ENCODE measurements at regions not wholly inside any gene's neighbourhood (a gene's known extent, or its start where the extent isn't known, plus 50 kb on each side); places are given as distances from the start of the nearest gene placed in this dataset.

DNA sequence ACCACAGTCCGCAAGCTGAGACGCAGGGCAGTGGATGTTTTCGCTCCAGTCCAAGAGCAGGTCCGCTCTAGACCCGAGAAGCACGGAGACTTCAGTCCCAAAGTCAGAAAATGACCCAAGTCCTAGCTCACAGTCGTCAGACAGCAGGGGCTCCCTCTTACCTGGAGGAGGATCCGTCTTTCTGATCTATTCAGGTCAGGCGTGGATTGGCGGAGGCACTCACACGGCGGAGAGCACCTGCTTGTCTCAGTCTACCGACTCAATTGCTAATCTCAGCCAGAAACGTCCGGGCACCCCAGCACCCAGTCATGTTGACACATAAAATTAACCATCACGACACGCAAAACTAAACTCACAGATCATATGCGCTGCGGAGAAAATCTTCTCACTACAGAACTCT, 285.3 kb upstream of the CDH4 start:
- Mint-ChIP-seq H3K36me3 (ENCODE audit: unreplicated experiment) (no peaks in the 10 kb centered on the region), H3K27ac (ENCODE audit: unreplicated experiment) (no peak overlapping the region), H3K27me3 (ENCODE audit: unreplicated experiment) (no peaks in the 10 kb centered on the region), H3K4me1 (ENCODE audit: unreplicated experiment) (no peaks in the 10 kb centered on the region), H3K4me3 (ENCODE audit: unreplicated experiment) (no peak overlapping the region), H3K9me3 (ENCODE audit: unreplicated experiment) (peaks cover 5% of the 10 kb centered on the region)
- no peak for DNase-seq (ENCODE audit: extremely low spot score, unreplicated experiment)
- TF ChIP-seq, protein P1, sequence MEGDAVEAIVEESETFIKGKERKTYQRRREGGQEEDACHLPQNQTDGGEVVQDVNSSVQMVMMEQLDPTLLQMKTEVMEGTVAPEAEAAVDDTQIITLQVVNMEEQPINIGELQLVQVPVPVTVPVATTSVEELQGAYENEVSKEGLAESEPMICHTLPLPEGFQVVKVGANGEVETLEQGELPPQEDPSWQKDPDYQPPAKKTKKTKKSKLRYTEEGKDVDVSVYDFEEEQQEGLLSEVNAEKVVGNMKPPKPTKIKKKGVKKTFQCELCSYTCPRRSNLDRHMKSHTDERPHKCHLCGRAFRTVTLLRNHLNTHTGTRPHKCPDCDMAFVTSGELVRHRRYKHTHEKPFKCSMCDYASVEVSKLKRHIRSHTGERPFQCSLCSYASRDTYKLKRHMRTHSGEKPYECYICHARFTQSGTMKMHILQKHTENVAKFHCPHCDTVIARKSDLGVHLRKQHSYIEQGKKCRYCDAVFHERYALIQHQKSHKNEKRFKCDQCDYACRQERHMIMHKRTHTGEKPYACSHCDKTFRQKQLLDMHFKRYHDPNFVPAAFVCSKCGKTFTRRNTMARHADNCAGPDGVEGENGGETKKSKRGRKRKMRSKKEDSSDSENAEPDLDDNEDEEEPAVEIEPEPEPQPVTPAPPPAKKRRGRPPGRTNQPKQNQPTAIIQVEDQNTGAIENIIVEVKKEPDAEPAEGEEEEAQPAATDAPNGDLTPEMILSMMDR (IDR thresholded peaks at IDR 0.05): no peak

DNA sequence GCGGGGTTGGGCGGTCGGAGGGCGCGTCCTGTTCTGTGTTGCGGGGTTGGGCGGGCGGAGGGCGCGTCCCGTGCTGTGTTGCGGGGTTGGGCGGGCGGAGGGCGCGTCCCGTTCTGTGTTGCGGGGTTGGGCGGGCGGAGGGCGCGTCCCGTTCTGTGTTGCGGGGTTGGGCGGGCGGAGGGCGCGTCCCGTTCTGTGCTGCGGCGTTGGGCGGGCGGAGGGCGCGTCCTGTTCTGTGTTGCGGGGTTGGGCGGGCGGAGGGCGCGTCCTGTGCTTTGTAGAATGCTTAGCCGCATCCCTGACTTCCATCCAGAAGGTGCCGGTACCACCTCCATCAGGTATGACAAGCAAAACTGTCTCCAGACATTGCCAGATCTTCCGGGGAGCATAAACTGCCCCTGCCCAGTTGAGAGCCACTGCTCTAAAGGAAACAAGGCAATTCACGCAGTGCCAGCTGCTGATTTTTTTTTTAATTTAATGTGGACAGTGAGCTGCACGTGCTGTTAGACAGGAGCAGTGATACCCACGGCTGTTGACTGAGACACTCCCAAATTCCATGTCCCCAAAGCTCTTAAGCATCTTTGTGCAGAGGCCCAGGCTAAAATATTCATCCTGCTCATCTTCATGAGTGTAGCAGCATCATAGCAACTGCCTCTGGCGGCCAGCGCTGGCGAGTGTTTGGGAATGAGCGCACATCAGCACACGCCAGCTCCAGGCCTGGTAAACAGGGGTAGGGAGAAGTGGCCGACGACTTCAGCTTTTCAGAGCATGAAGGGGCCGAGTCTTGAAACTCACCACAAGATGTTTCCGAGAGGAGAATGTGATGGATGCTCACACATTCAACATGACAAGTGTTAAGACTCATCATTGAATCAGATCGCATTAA, 284.4 kb upstream of the CDH4 start:
- H3K4me3 Mint-ChIP-seq (ENCODE audit: unreplicated experiment): no peak overlapping the region
- no peaks in the 10 kb centered on the region for H3K27me3 Mint-ChIP-seq (ENCODE audit: unreplicated experiment)
- no peak for DNase-seq (ENCODE audit: extremely low spot score, unreplicated experiment)
- TF ChIP-seq, protein P1 (IDR thresholded peaks at IDR 0.05): no peak
- no peaks in the 10 kb centered on the region for H3K36me3 Mint-ChIP-seq (ENCODE audit: unreplicated experiment)
- H3K9me3 Mint-ChIP-seq (ENCODE audit: unreplicated experiment): peaks cover 5% of the 10 kb centered on the region
- no peaks in the 10 kb centered on the region for H3K4me1 Mint-ChIP-seq (ENCODE audit: unreplicated experiment)
- no peak overlapping the region for H3K27ac Mint-ChIP-seq (ENCODE audit: unreplicated experiment)

DNA sequence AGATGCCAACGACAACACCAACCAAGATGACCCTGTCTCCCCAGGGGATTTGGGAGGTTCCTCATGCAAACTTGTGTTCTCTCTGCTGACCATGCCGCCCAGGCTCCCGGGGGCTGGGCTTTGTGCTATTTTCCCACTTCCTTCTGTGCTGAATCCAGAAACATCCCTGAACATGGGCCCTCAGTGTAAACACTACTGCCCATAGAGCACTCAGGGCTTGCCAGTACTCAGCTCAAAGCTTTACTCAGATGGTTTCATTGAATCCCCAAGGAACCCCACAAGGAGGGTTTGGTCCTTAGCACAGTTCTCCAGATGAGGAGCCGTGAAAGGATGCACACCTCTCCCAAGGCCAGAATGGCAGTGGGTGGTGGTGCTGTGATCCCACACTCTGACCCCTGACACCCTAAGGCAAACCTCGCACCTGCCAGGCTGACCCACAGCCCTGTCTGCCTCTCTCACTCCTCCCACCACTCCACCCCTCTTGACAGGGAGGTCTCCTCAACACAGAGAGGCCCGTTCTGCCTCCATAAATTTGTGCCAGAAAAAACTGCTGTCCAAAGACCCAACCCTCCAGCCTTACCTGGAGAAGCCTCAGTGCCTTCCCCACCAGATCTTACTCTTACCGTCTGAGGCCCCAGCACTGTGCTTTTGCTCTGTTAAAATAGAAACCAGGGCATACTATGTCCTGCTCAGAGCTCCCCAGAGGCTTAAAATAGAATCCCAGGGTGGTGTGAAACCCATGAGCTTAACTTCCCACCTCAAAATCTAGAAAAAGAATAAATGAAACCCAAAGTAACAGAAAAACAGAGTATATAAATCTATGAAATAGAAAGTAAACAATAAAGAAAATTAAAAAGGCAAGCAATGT, 283.0 kb upstream of the CDH4 start:
- Mint-ChIP-seq H3K27me3 (ENCODE audit: unreplicated experiment) (no peaks in the 10 kb centered on the region), H3K9me3 (ENCODE audit: unreplicated experiment) (peaks cover 7% of the 10 kb centered on the region), H3K36me3 (ENCODE audit: unreplicated experiment) (no peaks in the 10 kb centered on the region), H3K4me3 (ENCODE audit: unreplicated experiment) (no peak overlapping the region), H3K27ac (ENCODE audit: unreplicated experiment) (no peak overlapping the region), H3K4me1 (ENCODE audit: unreplicated experiment) (no peaks in the 10 kb centered on the region)
- no peak for DNase-seq (ENCODE audit: extremely low spot score, unreplicated experiment)
- TF ChIP-seq, protein P1 (IDR thresholded peaks at IDR 0.05): no peak

DNA sequence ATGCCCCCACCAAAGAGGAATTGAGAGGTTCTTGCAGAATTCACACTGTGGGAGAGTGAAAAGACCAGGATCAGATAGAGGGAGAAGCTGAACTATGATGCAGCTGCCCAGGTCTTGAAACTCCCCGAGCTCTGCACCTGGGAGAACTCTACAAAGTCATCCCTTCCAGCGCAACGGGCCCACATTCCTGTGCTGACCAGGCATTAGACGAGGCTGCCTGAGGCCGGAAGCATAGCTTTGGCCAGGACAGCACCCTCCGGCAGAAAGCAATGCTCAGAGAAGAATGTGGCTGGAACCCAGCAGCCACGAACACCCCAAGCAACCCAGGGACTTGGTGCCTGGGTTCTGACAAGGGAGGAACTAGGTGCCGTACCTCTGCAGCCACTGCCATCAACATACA, 281.5 kb upstream of the CDH4 start:
- H3K9me3 Mint-ChIP-seq (ENCODE audit: unreplicated experiment): peaks cover 11% of the 10 kb centered on the region
- no peaks in the 10 kb centered on the region for H3K36me3 Mint-ChIP-seq (ENCODE audit: unreplicated experiment)
- TF ChIP-seq, protein P1 (IDR thresholded peaks at IDR 0.05): no peak
- no peaks in the 10 kb centered on the region for H3K27me3 Mint-ChIP-seq (ENCODE audit: unreplicated experiment)
- H3K27ac Mint-ChIP-seq (ENCODE audit: unreplicated experiment): no peak overlapping the region
- no peak for DNase-seq (ENCODE audit: extremely low spot score, unreplicated experiment)
- no peak overlapping the region for H3K4me3 Mint-ChIP-seq (ENCODE audit: unreplicated experiment)
- no peaks in the 10 kb centered on the region for H3K4me1 Mint-ChIP-seq (ENCODE audit: unreplicated experiment)

DNA sequence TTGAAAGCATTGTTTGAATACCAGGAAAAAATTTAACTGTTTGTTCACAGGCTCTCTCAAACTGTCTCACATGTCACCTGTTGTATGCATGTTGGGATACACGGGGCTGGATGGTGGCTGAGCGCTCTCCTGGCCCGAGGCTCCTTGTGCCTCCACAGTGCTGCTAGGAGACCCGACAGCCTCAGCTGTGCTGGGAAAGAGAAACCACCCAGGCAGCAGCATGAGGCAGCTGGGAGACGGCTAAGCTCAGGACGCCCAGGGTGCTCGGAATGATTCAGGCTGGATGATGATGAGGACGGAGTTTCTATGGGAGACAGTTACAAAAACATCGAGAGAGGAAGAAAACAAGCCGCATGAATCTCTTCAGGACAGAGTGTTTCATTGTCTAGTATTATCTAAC, 278.0 kb upstream of the CDH4 start:
- peaks cover 11% of the 10 kb centered on the region for H3K9me3 Mint-ChIP-seq (ENCODE audit: unreplicated experiment)
- DNase-seq (ENCODE audit: extremely low spot score, unreplicated experiment): no peak
- H3K36me3 Mint-ChIP-seq (ENCODE audit: unreplicated experiment): no peaks in the 10 kb centered on the region
- H3K27ac Mint-ChIP-seq (ENCODE audit: unreplicated experiment): no peak overlapping the region
- no peaks in the 10 kb centered on the region for H3K27me3 Mint-ChIP-seq (ENCODE audit: unreplicated experiment)
- no peaks in the 10 kb centered on the region for H3K4me1 Mint-ChIP-seq (ENCODE audit: unreplicated experiment)
- no peak overlapping the region for H3K4me3 Mint-ChIP-seq (ENCODE audit: unreplicated experiment)
- TF ChIP-seq, protein P1 (IDR thresholded peaks at IDR 0.05): no peak
